Testis (tissue), 2 donors: ENCODE measurements at regions not wholly inside any gene's neighbourhood (a gene's known extent, or its start where the extent isn't known, plus 50 kb on each side); places are given as distances from the start of the nearest gene placed in this dataset.

ENCODE experiments used
- POLR2A ChIP-seq: fragments of 450-650 bp; IDR thresholded peaks from one replicate; pipeline ENCODE4 v1.6.1; 2017; ENCODE audit warnings: antibody characterized with exemption, mild to moderate bottlenecking, moderate library complexity
- TF ChIP-seq, protein P1 (sequence below), 3 experiments: fragments of 450-650 bp in 2 of 3; fragments of 200-600 bp in 1 of 3; sonication (generic) in 1 of 3; IDR thresholded peaks; one replicate each; pipeline ENCODE4 v1.5.1; 2016 to 2019; ENCODE audit warnings: antibody characterized with exemption in 3 of 3, mild to moderate bottlenecking in 2 of 3, moderate library complexity in 1 of 3

- TF ChIP-seq POLR2A = no peak
- TF ChIP-seq, protein P1, sequence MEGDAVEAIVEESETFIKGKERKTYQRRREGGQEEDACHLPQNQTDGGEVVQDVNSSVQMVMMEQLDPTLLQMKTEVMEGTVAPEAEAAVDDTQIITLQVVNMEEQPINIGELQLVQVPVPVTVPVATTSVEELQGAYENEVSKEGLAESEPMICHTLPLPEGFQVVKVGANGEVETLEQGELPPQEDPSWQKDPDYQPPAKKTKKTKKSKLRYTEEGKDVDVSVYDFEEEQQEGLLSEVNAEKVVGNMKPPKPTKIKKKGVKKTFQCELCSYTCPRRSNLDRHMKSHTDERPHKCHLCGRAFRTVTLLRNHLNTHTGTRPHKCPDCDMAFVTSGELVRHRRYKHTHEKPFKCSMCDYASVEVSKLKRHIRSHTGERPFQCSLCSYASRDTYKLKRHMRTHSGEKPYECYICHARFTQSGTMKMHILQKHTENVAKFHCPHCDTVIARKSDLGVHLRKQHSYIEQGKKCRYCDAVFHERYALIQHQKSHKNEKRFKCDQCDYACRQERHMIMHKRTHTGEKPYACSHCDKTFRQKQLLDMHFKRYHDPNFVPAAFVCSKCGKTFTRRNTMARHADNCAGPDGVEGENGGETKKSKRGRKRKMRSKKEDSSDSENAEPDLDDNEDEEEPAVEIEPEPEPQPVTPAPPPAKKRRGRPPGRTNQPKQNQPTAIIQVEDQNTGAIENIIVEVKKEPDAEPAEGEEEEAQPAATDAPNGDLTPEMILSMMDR (IDR thresholded peaks at IDR 0.05) = no peak
Observed at GRCh38 chr2:67079729-67080128, 317.4 kb upstream of the ETAA1 start.
